Hepatocyte (in vitro differentiated cells): ENCODE measurements at regions not wholly inside any gene's neighbourhood (a gene's known extent, or its start where the extent isn't known, plus 50 kb on each side); places are given as distances from the start of the nearest gene placed in this dataset.
"Not testable (repeated sequence)": the region's sequence is repeated elsewhere in the genome, so short reads cannot be mapped to it uniquely, and the experiment has no call there.

Experiments used
- CTCF ChIP-seq: fragments of 200-600 bp; sonication (generic); IDR thresholded peaks from 2 replicates; pipeline ENCODE4 v1.5.1; 2016; ENCODE audit warnings: antibody characterized with exemption, mild to moderate bottlenecking; ENCODE audit not compliant: poor library complexity
- EZH2phosphoT487 ChIP-seq: fragments of 200-600 bp; sonication (generic); IDR thresholded peaks from one replicate; pipeline ENCODE4 v1.6.1; 2018; ENCODE audit warnings: antibody characterized with exemption, mild to moderate bottlenecking, low read depth, moderate library complexity; ENCODE audit not compliant: unreplicated experiment, severe bottlenecking

GRCh38 chr6:58193209-58193608 lies 875.8 kb downstream of the PRIM2 start:
- TF ChIP-seq CTCF, EZH2phosphoT487: not testable (repeated sequence)
